Esophagus muscularis mucosa (tissue), 3 donors: ENCODE measurements at regions not wholly inside any gene's neighbourhood (a gene's known extent, or its start where the extent isn't known, plus 50 kb on each side); places are given as distances from the start of the nearest gene placed in this dataset.

Experiments used
- POLR2A ChIP-seq: fragments of 450-650 bp; IDR thresholded peaks from one replicate; pipeline ENCODE4 v1.6.1; 2017; ENCODE audit warnings: antibody characterized with exemption, moderate library complexity, mild to moderate bottlenecking, low read depth
- TF ChIP-seq, protein P1 (sequence below), 3 experiments: fragments of 200-600 bp in 2 of 3; fragments of 450-650 bp in 1 of 3; sonication (generic) in 2 of 3; IDR thresholded peaks; one replicate each; pipeline ENCODE4 v1.5.1; 2017 to 2019; ENCODE audit warnings: antibody characterized with exemption in 3 of 3, mild to moderate bottlenecking in 2 of 3, moderate library complexity in 1 of 3

DNA sequence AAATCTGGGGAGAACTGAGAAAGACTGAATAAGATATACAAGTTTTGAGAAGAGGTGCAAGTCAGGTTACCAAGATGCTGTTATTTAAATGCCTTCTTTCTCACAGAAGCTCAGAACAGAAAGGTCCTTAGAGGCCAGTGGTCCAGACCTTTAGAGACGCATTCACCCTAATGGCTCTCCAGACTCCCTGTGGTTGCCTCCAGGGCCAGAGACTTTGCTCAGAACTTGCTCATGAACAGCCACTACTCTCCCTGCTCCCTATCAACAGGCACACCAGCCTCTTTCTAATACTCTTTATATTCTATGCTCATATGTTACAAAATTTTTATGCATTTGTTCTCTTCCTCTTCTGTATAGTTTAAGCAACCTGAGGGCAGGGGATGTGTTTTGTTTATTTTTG lies 349.0 kb upstream of the TNP1 start:
- TF ChIP-seq, protein P1, sequence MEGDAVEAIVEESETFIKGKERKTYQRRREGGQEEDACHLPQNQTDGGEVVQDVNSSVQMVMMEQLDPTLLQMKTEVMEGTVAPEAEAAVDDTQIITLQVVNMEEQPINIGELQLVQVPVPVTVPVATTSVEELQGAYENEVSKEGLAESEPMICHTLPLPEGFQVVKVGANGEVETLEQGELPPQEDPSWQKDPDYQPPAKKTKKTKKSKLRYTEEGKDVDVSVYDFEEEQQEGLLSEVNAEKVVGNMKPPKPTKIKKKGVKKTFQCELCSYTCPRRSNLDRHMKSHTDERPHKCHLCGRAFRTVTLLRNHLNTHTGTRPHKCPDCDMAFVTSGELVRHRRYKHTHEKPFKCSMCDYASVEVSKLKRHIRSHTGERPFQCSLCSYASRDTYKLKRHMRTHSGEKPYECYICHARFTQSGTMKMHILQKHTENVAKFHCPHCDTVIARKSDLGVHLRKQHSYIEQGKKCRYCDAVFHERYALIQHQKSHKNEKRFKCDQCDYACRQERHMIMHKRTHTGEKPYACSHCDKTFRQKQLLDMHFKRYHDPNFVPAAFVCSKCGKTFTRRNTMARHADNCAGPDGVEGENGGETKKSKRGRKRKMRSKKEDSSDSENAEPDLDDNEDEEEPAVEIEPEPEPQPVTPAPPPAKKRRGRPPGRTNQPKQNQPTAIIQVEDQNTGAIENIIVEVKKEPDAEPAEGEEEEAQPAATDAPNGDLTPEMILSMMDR (IDR thresholded peaks at IDR 0.05), result no peak
- no peak for TF ChIP-seq POLR2A
